Activated CD4-positive, alpha-beta T cell treated with anti-CD3 and anti-CD28 coated beads, Interleukin-2, amount 50 U/mL, for 16 hours (primary cell): ENCODE measurements at regions not wholly inside any gene's neighbourhood (a gene's known extent, or its start where the extent isn't known, plus 50 kb on each side); places are given as distances from the start of the nearest gene placed in this dataset.
A peak's percentile ranks its signal among the peaks of the same experiment; 100 is the strongest.
"Not testable (repeated sequence)": the region's sequence is repeated elsewhere in the genome, so short reads cannot be mapped to it uniquely, and the experiment has no call there.

Experiments used
- DNase-seq: peaks from one replicate; pipeline ENCODE4 v3.0.0-alpha.2; 2020

DNA sequence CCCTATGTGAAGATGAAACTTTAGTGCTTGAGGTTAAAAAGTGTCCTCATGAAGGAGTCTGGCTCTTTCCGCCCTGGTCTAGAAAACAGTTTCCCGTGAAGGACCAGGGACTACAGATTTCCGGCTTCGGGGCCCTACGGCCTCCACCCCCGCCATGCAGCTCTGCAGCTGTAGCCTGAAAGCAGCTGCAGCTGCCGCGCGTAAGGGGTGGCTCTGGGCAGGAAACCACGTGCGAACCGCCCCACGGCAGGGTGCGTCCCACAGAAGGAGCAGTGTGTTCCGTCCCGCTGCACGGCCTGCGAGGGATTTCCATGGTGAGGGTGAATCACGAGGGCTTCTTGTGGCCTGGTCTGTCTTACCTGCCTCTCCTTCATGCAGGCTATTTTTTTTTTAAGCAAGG is 117.0 kb downstream of the ERMARD start:
- DNase-seq, result peak; percentile 41

DNA sequence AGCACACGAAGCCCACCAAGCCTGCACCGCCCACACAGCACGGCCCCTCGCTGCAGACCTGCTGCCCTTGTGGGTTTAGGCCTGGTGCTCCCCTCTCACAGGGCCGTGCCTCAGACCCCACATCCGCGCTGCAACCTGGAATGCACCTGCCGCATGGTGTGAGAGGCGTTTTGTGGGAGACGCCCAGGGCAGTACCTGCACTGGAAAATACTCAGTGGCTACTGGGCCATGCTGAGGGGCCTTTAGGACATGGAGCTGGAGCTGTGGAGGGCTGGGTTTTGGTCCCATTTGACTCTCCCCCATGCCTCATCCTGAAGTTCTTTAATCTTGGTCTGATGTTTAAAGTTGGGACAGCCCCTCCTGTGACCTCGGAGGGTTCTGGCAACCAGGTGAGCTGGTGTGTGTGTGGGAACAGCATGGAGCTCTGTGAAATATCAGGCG is 116.3 kb downstream of the ERMARD start:
- no peak for DNase-seq

DNA sequence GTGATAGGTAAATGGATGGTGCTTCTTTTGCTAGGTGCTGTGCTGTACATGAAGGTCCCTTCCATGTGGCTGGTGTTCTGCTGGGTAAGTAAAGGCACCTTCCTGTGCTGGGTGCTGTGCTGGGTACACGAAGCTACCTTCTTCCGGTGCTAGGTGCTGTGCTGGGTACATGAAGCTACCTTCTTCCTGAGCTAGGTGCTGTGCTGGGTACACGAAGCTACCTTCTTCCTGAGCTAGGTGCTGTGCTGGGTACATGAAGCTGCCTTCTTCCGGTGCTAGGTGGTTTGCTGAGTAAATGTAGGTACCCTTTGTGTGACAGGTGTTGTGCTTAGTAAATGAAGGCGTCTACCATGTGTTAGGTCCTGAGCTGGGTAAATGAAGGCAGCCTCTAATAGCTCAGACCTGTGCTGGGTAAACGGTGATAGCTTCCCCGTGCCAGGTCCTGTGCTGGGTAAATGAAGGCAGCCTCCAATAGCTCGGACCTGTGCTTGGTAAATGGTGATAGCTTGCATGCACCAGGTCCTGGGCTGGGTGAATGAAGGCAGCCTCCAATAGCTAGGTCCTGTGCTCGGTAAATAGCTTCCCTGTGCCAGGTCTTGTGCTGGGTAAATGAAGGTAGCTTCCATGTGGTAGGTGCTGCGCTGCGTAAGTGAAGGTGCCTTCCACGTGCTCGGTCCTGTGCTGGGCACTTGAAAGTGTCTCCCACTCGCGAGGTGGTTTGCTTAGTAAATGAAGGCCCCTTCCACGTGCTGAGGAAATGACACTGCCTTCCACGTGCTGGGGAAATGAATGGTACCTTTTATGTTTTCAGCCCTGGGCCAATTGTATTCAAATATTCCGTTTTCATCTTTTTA is 115.5 kb downstream of the ERMARD start:
- DNase-seq, result no peak

DNA sequence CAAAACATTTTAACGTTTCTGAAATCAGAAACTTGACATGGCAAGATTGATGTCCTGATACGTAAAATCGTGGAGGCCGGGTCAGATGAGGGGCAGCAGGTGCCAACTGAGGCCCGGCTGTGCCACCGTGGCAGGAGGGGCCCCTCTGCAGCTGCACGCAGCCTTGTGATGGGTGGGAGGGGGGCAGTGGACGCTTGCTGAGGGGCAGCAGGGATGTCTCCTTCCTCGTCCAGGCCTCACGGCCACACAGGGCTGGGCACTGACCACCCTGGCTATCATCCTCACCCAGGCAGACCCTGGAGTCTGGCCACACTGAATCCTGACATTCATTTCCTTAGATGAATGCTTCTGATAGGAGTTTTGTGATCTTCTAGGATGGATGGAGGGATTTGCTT is 114.7 kb downstream of the ERMARD start:
- no peak for DNase-seq

DNA sequence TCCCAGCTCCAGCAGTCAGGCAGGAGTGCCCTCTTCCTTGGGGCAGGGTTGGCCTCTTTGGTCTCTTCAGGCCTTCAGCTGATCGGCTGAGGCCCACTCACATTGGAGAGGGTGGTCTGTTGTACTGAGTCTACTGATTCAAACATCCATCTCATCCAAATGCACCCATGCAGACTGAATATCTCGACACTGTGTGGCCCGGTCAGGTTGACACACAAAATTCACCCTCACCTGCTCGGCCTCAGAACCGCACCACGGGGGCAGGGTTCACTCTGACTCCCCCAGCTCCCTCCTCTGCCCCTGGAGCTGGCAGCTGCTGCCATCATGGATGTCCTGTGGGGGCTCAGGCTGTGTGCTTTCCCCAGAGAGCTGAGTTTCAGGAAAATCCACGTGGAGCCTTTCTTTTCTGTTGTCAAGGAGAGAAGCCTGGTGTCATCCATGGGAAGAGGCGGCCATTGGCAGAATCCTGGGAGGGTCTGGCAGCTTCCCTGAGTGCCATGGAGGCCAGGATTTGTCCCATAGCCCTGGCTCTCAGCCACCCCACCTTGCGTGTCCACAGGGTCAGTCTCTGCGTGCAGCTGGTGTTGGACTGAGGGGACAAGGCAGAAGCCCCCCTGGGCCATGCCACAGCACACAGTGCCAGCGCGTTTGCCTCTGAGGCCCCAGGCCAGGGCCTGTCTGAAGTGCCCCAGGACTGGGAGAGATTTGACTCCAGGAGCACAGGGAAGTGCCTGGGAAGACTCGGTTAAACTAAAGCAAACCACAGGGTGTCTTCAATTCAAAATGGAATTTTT is 114.1 kb downstream of the ERMARD start:
- no peak for DNase-seq

DNA sequence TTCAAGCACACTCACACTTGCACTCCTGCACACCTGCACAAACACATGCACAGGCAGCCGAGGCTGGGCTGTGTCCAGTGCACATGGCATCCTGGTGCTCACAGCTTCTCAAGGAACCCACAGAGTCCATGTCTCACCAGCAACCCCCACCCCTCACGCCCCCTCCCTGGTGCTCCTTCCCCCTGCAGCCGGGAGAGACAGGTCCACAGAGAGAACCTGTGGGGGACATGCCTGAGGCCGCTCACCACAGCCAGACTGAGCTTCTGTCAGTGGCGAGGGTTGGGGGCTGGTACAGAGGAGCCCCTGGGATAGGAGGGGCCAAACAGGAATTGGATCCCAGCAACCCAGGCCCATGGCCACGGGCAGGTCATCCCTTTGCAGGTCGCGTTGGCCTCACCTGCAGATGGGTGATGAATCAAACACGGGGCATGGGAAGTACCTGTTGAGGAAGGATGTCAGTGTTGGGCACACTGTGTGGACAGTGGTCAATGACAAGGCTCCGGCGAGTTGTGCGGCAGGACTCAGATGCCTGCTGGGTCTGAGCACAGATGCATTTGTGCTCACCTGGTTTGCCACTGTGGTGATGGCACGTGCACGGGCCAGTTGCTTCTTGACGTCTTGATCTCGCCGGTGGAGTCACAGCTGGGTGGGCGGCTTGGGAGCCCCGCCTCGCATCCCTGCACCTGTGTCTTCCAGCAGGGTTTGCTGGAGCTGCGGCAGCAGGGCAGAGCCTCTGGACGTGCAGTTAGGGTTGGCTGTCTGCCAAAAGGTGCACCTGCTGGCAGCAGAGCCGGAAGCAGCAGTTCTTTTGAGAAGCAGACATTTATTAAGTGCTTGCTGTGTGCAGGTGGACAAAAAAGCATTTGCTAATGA is 113.0 kb downstream of the ERMARD start:
- DNase-seq, result no peak

DNA sequence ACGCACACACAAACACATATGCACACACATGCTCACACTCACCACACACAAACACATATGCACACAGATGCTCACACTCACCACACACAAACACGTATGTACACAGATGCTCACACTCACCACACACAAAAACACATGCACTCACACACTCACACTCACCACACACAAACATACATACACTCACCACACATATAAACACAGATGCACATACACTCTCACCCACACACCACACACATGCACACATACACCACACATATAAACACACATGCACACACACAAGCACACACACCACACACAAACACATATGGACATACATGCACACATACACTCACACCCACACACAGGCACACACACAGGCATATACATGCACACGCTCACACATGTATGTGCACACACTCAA is 112.3 kb downstream of the ERMARD start:
- DNase-seq, result no peak

DNA sequence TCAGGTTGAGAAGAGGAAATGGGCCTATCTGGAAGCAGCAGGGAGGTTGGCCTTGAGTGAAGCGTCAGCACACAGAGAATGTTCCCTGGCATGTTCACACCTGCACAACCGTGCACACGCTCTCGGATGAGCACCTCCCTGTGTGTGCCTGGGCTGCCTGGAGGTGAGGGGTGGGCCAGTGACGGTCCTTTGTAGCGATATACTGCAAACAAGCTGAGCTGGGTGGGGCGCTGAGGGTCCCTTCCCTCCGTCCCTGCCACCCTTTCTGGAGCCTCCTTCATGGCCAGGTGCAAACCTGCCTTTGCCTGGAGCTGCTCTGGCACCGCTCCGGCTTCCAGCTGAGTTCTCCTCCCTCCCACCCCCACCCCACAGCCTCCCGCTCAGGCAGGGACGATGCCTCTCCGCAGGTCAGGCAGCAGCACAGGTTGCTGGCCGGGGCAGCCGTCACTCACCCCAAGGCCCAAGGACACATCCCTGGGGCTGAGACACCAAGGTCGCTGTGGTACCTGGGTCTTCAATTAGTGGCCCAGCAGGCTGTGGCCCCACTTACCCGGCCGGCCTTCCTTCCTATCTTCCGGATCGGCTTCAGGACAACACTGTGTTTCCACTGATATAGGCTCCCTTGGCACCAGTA is 111.6 kb downstream of the ERMARD start:
- DNase-seq, result no peak

DNA sequence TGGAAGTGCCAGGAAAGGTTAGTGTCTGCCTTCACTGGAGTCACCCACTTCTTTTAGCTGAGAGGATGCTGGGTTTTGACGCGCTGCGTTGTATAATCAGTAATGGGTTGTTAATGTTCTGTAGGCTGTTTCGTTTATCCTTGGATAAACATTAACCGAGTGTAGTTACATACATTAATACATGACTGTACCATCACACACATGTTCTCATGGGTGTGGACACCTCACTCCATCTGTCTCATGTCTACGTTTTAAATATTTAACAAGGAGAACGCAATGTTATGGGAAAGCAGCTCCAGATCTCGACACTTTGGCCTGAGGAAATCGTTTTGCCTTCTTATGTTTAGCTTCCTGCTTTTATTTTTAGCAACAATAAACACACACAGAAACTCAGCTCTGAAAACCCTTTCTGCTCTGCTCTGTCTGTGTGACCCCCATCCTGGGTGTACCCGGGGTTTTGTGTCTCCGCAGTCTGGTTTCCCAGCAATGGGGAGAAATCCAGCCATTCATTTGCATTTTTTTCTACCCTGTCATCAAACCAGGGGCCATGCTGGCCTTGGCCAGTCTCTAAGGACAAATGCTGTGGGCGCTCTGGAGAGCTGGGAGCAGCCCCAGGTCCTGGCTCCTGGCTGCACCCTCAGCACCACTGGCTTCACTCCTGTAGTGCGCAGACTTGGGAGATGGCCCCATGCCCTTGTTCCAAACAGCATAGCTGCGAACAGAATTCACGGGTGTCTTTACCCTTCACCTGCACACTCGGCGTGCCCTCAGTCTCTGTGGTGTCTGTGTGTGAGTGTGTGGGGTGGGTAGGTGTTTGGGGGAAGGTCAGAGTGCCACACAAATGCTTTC is 110.8 kb downstream of the ERMARD start:
- no peak for DNase-seq

DNA sequence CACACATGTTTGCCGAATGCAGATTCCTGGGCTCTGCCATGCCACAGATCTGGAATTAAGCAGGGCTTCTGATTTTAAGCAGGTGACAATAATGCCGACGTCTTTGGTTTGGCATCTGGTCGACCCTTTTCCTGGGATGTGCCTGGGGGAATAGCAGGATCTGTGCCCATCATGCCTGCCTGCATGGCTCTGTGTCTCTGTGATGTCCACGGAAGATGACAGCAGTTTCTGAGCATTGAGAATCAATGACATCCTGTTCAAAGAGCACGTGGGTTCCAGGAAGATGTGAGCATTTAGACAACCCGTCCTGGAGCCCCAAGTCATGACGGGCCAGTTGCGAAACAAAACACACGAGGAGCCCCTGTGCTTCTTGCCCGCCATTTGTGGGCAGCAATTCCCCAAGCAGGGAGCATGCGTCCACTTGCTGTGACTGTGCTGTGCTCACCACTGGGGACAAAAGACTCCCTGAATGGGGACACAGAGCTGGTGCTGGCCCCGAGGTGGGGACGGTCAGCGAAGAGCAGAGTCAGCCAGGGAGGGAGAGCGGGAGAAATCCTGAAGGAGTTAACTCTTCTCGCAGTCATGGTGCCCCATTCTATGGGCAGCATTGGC is 110.1 kb downstream of the ERMARD start:
- DNase-seq, result no peak

DNA sequence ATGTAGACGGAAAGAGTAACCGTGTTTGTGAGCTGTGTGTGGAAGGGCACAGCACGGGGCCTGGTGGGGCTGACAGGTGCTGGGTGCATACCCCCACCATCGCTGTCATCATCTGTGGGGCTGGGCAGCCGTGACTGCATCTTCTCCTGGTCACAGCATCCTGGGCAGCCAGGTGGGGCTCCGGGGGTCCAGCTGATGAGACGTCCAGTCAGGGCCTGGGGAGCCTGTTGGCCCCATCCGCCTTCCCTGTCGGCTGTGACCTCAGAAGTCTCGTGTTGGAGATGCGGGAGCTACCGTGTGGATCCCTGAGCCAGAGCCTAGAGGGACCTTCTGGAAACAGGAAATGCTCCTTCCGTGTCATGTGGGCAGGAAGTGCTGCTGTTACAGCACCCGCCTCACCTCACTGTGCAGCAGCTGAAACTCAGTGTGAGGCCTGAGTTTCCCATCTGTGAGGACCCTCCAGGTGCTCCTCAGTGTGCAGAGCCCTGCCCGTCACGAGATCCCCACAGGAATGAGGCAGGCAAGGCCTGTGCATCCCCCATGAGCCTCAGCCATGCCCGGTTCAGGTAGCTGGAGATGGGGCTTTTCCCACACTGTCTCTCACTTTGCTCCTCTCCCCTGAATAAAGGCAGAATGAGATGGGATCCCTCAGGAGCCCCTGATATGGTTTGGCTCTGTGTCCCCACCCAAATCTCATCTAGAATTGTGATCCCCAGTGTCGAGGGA is 108.7 kb downstream of the ERMARD start:
- no peak for DNase-seq

DNA sequence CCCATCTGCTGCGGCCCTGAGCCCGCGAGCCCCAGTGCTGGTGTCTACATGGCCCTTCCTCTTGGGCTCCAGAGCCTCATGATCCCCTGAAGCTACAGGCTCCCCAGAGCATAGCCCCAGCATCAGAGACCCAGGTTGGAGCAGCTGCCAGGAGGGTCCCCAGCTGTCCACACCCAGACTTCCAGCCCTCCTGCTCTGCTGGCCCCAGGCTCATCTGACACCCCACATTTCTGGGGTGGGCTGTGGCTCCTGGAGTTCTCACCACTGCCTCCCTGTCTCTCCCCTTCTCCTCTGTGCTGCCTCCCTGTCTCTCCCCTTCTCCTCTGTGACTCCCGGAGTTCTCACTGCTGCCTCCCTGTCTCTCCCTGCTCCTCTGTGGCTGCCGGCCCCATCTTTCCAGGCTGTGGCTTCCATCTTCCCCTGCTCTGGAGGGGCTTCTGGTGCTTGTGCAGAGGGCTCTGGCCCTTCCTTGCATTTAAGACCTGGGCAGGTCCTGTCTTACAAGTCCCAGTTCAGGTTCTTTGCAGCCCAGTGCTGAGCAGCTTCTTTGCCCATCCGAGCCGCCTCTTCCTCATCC is 108.1 kb downstream of the ERMARD start:
- DNase-seq, result no peak

DNA sequence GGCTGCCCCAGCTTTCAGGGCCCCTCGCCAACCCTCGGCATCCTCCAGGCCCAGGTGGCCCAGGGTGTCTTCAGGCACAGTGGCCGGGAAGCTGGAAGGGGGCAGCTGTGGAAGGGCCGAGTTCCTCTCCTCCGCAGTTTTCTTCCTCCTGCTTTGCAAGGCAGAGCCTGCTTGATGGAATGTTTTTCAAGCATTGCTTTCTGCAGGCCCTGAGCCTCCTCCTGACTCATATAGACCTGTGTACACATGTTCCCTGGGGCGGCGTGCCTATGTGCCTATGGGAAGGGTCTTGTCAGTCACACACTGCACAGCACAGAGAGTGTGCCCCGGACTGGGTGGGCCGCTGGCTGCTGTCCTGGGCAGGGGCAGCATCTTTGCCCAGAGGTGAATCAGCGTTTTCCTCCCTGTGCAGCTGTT is 107.5 kb downstream of the ERMARD start:
- DNase-seq, result no peak

DNA sequence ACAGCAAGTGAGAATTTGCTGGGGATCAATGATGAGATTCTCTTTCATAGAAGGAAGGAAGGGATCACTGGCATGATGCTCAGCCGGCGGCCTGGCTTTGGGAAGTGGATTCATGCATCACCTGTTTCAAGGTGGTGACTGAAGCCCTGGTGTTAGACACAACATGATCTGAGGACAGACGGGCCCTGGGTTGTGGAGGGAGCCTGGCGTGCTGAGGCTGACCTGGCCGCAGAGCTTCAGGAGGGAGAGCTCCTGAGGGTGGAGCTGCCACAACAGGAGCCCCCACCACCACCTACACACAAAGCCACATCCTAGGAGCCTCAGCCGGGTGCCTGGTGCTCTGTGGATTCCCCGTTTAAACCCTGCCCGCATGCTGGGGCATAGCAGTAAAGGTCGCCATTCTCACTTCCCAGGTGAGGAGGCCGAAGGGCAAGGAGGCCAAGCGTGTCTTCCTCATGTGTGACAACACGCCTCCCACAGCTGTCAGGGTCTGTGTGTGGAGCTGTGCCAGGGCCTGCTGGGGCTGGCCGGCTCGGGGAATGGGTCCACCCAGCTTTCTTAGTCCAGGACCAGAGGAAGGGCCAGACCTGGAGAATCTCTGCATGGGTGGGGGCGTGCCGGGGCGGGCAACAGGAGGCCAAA is 107.0 kb downstream of the ERMARD start:
- DNase-seq, result no peak

DNA sequence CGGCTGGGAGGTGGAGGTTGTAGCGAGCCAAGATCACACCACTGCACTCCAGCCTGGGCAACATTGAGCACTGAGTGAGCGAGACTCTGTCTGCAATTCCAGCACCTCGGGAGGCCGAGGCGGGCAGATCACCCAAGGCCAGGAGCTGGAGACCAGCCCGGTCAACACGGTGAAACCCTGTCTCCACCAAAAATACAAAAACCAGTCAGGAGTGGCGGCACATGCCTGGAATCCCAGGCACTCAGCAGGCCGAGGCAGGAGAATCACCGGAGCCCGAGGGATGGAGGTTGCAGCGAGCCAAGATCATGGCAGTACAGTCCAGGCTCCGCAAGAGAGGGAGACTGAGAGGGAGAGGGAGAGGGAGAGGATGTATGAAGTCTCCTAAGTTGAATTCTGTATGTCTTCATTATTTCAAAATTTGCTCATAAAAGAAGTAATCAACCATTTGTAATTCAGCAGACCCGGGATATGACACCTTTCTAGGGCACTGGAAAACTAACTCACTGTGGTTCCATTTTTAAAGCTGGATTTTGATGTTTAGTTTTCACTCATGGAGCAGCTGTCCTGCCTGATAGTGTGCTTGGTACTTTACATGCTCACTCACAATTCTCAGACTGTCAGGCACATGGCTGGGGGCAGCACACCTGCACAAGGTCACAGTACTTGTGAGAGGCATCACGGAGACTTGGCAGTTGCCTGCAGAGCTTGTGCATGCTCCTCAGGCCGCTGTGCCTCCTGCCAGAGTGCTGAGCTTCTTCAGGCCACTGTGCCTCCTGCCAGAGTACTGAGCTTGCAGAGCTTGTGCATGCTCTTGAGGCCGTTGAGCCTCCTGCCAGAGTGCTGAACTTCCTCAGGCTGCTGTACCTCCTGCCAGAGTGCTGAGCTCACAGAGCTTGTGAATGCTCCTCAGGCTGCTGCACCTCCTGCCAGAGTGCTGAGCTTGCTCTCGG is 106.2 kb downstream of the ERMARD start:
- DNase-seq, result no peak

DNA sequence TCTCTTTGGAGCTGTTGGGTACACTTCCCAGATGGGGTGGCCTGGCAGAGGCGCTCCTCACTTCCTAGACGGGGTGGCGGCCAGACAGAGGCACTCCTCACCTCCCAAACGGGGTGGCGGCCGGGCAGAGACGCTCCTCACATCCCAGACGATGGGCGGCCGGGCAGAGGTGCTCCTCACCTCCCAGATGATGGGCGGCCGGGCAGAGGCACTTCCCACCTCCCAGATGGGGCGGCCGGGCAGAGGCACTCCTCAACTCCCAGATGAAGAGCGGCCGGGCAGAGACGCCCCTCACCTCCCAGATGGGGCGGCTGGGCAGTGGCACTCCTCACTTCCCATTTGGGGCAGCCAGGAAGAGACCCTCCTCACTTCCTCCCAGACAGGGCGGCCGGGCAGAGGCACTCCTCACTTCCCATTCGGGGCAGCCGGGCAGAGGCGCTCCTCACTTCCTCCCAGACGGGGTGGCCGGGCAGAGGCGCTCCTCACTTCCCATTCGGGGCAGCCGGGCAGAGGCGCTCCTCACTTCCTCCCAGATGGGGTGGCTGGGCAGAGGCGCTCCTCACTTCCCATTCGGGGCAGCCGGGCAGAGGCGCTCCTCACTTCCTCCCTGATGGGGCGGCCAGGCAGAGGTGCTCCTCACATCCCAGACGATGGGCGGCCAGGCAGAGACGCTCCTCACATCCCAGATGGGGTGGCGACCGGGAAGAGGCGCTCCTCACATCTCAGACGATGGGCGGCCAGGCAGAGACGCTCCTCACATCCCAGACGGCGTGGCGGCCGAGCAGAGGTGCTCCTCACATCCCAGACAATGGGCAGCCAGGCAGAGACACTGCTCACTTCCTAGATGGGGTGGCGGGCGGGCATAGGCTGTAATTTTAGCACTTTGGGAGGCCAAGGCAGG is 105.3 kb downstream of the ERMARD start:
- DNase-seq, result not testable (repeated sequence)

DNA sequence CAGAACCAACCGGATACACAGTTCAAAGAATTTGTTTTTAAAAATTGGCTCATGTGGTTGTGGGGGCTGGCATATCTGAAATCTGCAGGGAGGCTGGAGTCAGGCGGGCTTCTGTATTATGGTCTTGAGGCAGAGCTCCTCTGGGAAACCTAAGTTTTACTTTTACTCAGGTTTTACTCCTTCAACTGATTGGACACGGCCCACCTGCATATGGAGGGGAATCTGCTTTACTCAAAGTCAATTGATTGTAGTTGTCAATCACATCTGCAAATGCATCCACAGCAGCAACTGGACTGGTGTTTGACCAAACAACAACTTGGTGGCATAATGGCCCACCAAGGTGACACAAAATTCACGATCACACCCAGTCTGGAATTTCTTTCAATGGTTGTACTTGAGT is 103.4 kb downstream of the ERMARD start:
- no peak for DNase-seq
